GM12878 (cell line): ENCODE measurements at regions not wholly inside any gene's neighbourhood (a gene's known extent, or its start where the extent isn't known, plus 50 kb on each side); places are given as distances from the start of the nearest gene placed in this dataset.

Experiments used
- ATAC-seq: fragments of 200-7000 bp; cut with Tn5 transposase; 3 replicates; pipeline ENCODE4 v1.9.1; 2020; ENCODE audit warnings: mild to moderate bottlenecking, moderate library complexity
- BruUV-seq: library from RNA; stranded (reverse); fragments of 400-500 nt; replicated peaks from 2 replicates; lab custom pipeline; 2021; lab: Mats Ljungman, UMichigan
- CTCF ChIA-PET: fragments of 300-600 bp; sonication (Branson Sonifier 250); formaldehyde crosslinking; extraction: SDS; loops from one replicate; lab custom pipeline; 2021; ENCODE audit warnings: inconsistent platforms; lab: Yijun Ruan, JAX
- POLR2A ChIA-PET: fragments of 350-600 bp; formaldehyde crosslinking; extraction: SDS; loops from one replicate; lab custom pipeline; 2021; ENCODE audit warnings: inconsistent platforms; lab: Charles Lee
- RAD21 ChIA-PET: fragments of 300-600 bp; sonication (Branson Sonifier 250); formaldehyde crosslinking; loops from one replicate; lab custom pipeline; 2023; ENCODE audit warnings: antibody characterized with exemption; ENCODE audit not compliant: unreplicated experiment; lab: Charles Lee
- SMC1A ChIA-PET: fragments of 300-600 bp; sonication (Branson Sonifier 250); formaldehyde crosslinking; loops from one replicate; lab custom pipeline; 2023; ENCODE audit not compliant: unreplicated experiment, uncharacterized antibody; lab: Charles Lee
- DNase-seq: peaks from one replicate; pipeline ENCODE4 v3.0.0-alpha.2; 2011; ENCODE audit warnings: low read depth, low spot score
- FAIRE-seq: peaks from 3 replicates; lab custom pipeline; 2011; peaks lifted over from hg19 to GRCh38; lab: Jason Lieb, UNC
- H2AFZ ChIP-seq: 2 replicates; pipeline ENCODE4 v1.6.0; 2011; ENCODE audit warnings: low read depth, low read length, control low read depth; ENCODE audit not compliant: control insufficient read depth
- H3K27ac ChIP-seq: 2 replicates; pipeline ENCODE4 v1.5.1; 2011; ENCODE audit warnings: control low read depth; ENCODE audit not compliant: control insufficient read depth, insufficient read depth
- H3K27me3 ChIP-seq, 2 experiments: replicated peaks in 1 of 2; 2 replicates each; pipeline versions ENCODE4 v1.6.0 to v1.6.1; 2011; ENCODE audit warnings: low read length in 1 of 2; ENCODE audit not compliant: control insufficient read depth in 2 of 2, insufficient read depth in 2 of 2
- H3K36me3 ChIP-seq, 2 experiments: 2 replicates each; pipeline ENCODE4 v1.5.1; 2011; ENCODE audit warnings: low read length in 1 of 2; ENCODE audit not compliant: control insufficient read depth in 2 of 2, insufficient read depth in 2 of 2
- H3K4me1 ChIP-seq: 2 replicates; pipeline ENCODE4 v1.6.1; 2011; ENCODE audit warnings: mild to moderate bottlenecking, low read length, moderate library complexity, mixed read lengths; ENCODE audit not compliant: control insufficient read depth, insufficient read depth
- H3K4me2 ChIP-seq: 2 replicates; pipeline ENCODE4 v1.6.0; 2011; ENCODE audit warnings: control low read depth; ENCODE audit not compliant: control insufficient read depth, insufficient read depth
- H3K4me3 ChIP-seq: fragments of 200-600 bp; sonication (generic); 2 replicates; pipeline ENCODE4 v1.5.1; 2016
- H3K79me2 ChIP-seq: 2 replicates; pipeline ENCODE4 v1.6.0; 2011; ENCODE audit warnings: low read length; ENCODE audit not compliant: control insufficient read depth, insufficient read depth
- H3K9ac ChIP-seq: 2 replicates; pipeline ENCODE4 v1.8.0; 2011; ENCODE audit warnings: low read length, control low read depth, mixed read lengths; ENCODE audit not compliant: control insufficient read depth, insufficient read depth
- H3K9me3 ChIP-seq: replicated peaks from 3 replicates; pipeline ENCODE4 v1.5.1; 2011; ENCODE audit warnings: mild to moderate bottlenecking, low read length; ENCODE audit not compliant: control insufficient read depth, insufficient read depth
- H4K20me1 ChIP-seq: 2 replicates; pipeline ENCODE4 v1.6.0; 2011; ENCODE audit not compliant: control insufficient read depth, insufficient read depth
- CHD2 ChIP-seq: IDR thresholded peaks from 2 replicates; pipeline ENCODE4 v1.6.1; 2011; ENCODE audit warnings: low read depth, low read length, improper control_type of control experiment, borderline replicate concordance
- ETV6 ChIP-seq, 2 experiments: fragments of 450-650 bp in 1 of 2; IDR thresholded peaks in 1 of 2; conservative IDR thresholded peaks in 1 of 2; 2 replicates each; pipeline ENCODE4 v1.6.1; 2014; ENCODE audit warnings: antibody characterized with exemption in 1 of 2, borderline replicate concordance in 1 of 2, low read depth in 1 of 2, mild to moderate bottlenecking in 1 of 2, moderate library complexity in 1 of 2
- HCFC1 ChIP-seq: fragments of 150-350 bp; IDR thresholded peaks from 2 replicates; pipeline ENCODE4 v1.6.1; 2014; ENCODE audit warnings: low read length
- IKZF1 ChIP-seq: fragments of 450-650 bp; conservative IDR thresholded peaks from 2 replicates; pipeline ENCODE4 v1.6.1; 2017; ENCODE audit warnings: antibody characterized with exemption, mild to moderate bottlenecking
- NBN ChIP-seq: fragments of 450-650 bp; IDR thresholded peaks from 2 replicates; pipeline ENCODE4 v1.6.1; 2016
- NR2C1 ChIP-seq: fragments of 450-650 bp; IDR thresholded peaks from 2 replicates; pipeline ENCODE4 v1.6.1; 2017; ENCODE audit warnings: antibody characterized with exemption, mild to moderate bottlenecking, moderate library complexity
- POU2F2 ChIP-seq: IDR thresholded peaks from 3 replicates; pipeline ENCODE4 v1.6.1; 2011; ENCODE audit warnings: low read depth, mild to moderate bottlenecking, low read length, borderline replicate concordance
- RCOR1 ChIP-seq: conservative IDR thresholded peaks from 2 replicates; pipeline ENCODE4 v1.6.1; 2012; ENCODE audit warnings: low read depth, low read length, improper control_type of control experiment
- SMARCA5 ChIP-seq: fragments of 450-650 bp; IDR thresholded peaks from 2 replicates; pipeline ENCODE4 v1.6.1; 2017; ENCODE audit warnings: mild to moderate bottlenecking
- TARDBP ChIP-seq: IDR thresholded peaks from 2 replicates; pipeline ENCODE4 v1.6.1; 2016; ENCODE audit warnings: borderline replicate concordance
- TCF3 ChIP-seq: IDR thresholded peaks from 2 replicates; pipeline ENCODE4 v1.6.1; 2012; ENCODE audit warnings: low read depth, mild to moderate bottlenecking, low read length, borderline replicate concordance; ENCODE audit not compliant: insufficient read depth
- ZNF24 ChIP-seq: fragments of 450-650 bp; IDR thresholded peaks from 2 replicates; pipeline ENCODE4 v1.6.1; 2017; ENCODE audit warnings: antibody characterized with exemption, mild to moderate bottlenecking
- WGBS: methylation state at CpG from one replicate; pipeline ENCODE4 v1.1.6; 2016; ENCODE audit warnings: low lambda C conversion rate; ENCODE audit not compliant: insufficient replicate concordance, insufficient coverage; ENCODE audit errors: missing lambda C conversion rate; 5-methylcytosine and 5-hydroxymethylcytosine counted together
- in situ Hi-C: fragments of 300-500 bp; cut with MboI; formaldehyde crosslinking; loops from 9 replicates; pipeline ENCODE4 v1.14.3; 2018; ENCODE audit warnings: mixed read lengths
- intact Hi-C: fragments of 100-400 bp; cut with micrococcal nuclease; formaldehyde crosslinking; loops from one replicate; pipeline ENCODE4 v1.14.2; 2022; ENCODE audit not compliant: unreplicated experiment
- TF ChIP-seq, protein P1 (sequence below): fragments of 450-650 bp; IDR thresholded peaks from 2 replicates; pipeline ENCODE4 v1.6.1; 2017; ENCODE audit warnings: mild to moderate bottlenecking, low read depth, inconsistent platforms; ENCODE audit not compliant: poor library complexity, severe bottlenecking
- TF ChIP-seq, protein P2 (sequence below): fragments of 450-650 bp; IDR thresholded peaks from 2 replicates; pipeline ENCODE4 v1.6.1; 2014; ENCODE audit warnings: mild to moderate bottlenecking

GRCh38 chr1:234920843-234921140 lies 207.8 kb downstream of the TOMM20 start:
- FAIRE-seq = no peak
- POLR2A ChIA-PET = no interaction called here
- WGBS = 56% methylated on average over 4 of the region's 4 CpGs
- RAD21 ChIA-PET = no interaction called here
- no peak overlapping the region for H3K9ac ChIP-seq
- ATAC-seq = no peak
- H3K27me3 ChIP-seq = no peaks in the 10 kb centered on the region
- H3K36me3 ChIP-seq = no peaks in the 10 kb centered on the region
- no peak overlapping the region for H2AFZ ChIP-seq
- DNase-seq = no peak
- in situ Hi-C loops = no loop called here
- no peaks in the 10 kb centered on the region for H3K79me2 ChIP-seq
- H3K4me3 ChIP-seq = no peak overlapping the region
- peaks cover 14% of the 10 kb centered on the region for H3K4me1 ChIP-seq
- H3K27ac ChIP-seq = no peak overlapping the region
- no peak overlapping the region for H3K4me2 ChIP-seq
- CTCF ChIA-PET = no interaction called here
- SMC1A ChIA-PET = no interaction called here
- TF ChIP-seq ETV6 (conservative IDR thresholded peaks at IDR 0.05 in 1 of 2, IDR thresholded peaks at IDR 0.05 in 1 of 2; ENCODE audit: borderline replicate concordance in 1 of 2, low read depth in 1 of 2) = no peak
- TF ChIP-seq ZNF24 = no peak
- TF ChIP-seq, protein P1, sequence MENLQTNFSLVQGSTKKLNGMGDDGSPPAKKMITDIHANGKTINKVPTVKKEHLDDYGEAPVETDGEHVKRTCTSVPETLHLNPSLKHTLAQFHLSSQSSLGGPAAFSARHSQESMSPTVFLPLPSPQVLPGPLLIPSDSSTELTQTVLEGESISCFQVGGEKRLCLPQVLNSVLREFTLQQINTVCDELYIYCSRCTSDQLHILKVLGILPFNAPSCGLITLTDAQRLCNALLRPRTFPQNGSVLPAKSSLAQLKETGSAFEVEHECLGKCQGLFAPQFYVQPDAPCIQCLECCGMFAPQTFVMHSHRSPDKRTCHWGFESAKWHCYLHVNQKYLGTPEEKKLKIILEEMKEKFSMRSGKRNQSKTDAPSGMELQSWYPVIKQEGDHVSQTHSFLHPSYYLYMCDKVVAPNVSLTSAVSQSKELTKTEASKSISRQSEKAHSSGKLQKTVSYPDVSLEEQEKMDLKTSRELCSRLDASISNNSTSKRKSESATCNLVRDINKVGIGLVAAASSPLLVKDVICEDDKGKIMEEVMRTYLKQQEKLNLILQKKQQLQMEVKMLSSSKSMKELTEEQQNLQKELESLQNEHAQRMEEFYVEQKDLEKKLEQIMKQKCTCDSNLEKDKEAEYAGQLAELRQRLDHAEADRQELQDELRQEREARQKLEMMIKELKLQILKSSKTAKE = no peak
- TF ChIP-seq NBN = no peak
- TF ChIP-seq IKZF1 = no peak
- no peak for TF ChIP-seq TARDBP
- no peak for TF ChIP-seq RCOR1
- TF ChIP-seq, protein P2, sequence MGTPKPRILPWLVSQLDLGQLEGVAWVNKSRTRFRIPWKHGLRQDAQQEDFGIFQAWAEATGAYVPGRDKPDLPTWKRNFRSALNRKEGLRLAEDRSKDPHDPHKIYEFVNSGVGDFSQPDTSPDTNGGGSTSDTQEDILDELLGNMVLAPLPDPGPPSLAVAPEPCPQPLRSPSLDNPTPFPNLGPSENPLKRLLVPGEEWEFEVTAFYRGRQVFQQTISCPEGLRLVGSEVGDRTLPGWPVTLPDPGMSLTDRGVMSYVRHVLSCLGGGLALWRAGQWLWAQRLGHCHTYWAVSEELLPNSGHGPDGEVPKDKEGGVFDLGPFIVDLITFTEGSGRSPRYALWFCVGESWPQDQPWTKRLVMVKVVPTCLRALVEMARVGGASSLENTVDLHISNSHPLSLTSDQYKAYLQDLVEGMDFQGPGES = no peak
- no peak for TF ChIP-seq CHD2
- TF ChIP-seq POU2F2 = no peak
- no peak for TF ChIP-seq NR2C1
- TF ChIP-seq TCF3 = no peak
- TF ChIP-seq SMARCA5 = no peak
- no peak for TF ChIP-seq HCFC1
- no peaks in the 10 kb centered on the region for H4K20me1 ChIP-seq
- intact Hi-C loops = no loop called here
- BruUV-seq = no TSS peak
- peaks cover 9% of the 10 kb centered on the region for H3K9me3 ChIP-seq
